Right atrium auricular region (tissue), 2 donors: ENCODE measurements at regions not wholly inside any gene's neighbourhood (a gene's known extent, or its start where the extent isn't known, plus 50 kb on each side); places are given as distances from the start of the nearest gene placed in this dataset.

ENCODE experiments used
- DNase-seq: peaks from one replicate; pipeline ENCODE4 v3.0.0-alpha.2; 2019; ENCODE audit warnings: low spot score
- H3K27ac ChIP-seq, 2 donors: fragments of 200-600 bp; sonication (generic); 1 replicate in 1 of 2; 2 replicates in 1 of 2; pipeline ENCODE4 v1.5.1; 2016 to 2019
- H3K27me3 ChIP-seq, 2 donors: fragments of 200-600 bp; sonication (generic); one replicate each; pipeline versions ENCODE4 v1.5.1 to v1.6.0; 2017 to 2019
- H3K36me3 ChIP-seq: fragments of 200-600 bp; sonication (generic); one replicate; pipeline ENCODE4 v1.5.1; 2016
- H3K4me1 ChIP-seq, 2 donors: fragments of 200-600 bp; sonication (generic); one replicate each; pipeline versions ENCODE4 v1.5.1 to v1.6.0; 2017 to 2019
- H3K4me3 ChIP-seq, 2 donors: fragments of 200-600 bp; sonication (generic); 1 replicate in 1 of 2; 2 replicates in 1 of 2; pipeline ENCODE4 v1.5.1; 2017 to 2019; ENCODE audit warnings: mild to moderate bottlenecking in 1 of 2, moderate library complexity in 1 of 2
- H3K9me3 ChIP-seq, 2 donors: fragments of 200-600 bp; sonication (generic); one replicate each; pipeline ENCODE4 v1.5.1; 2019
- CTCF ChIP-seq, 2 donors: fragments of 200-600 bp; sonication (generic); IDR thresholded peaks; one replicate each; pipeline ENCODE4 v1.5.1; 2019; ENCODE audit warnings: antibody characterized with exemption in 2 of 2

- H3K9me3 ChIP-seq = peaks cover 0 to 9% of the 10 kb centered on the region in 2 donors
- H3K36me3 ChIP-seq = no peaks in the 10 kb centered on the region
- no peak overlapping the region for H3K4me3 ChIP-seq
- no peak for TF ChIP-seq CTCF (IDR thresholded peaks at IDR 0.05)
- no peaks in the 10 kb centered on the region for H3K4me1 ChIP-seq
- H3K27ac ChIP-seq = no peak overlapping the region
- no peaks in the 10 kb centered on the region for H3K27me3 ChIP-seq
- no peak for DNase-seq
Observed at GRCh38 chr3:23659840-23660430, 145.8 kb upstream of the UBE2E1 start.

- no peaks in the 10 kb centered on the region for H3K9me3 ChIP-seq
- DNase-seq = no peak
- H3K27me3 ChIP-seq = no peaks in the 10 kb centered on the region
- no peaks in the 10 kb centered on the region for H3K4me1 ChIP-seq
- H3K4me3 ChIP-seq = no peak overlapping the region
- no peak for TF ChIP-seq CTCF (IDR thresholded peaks at IDR 0.05)
- H3K27ac ChIP-seq = no peak overlapping the region
- H3K36me3 ChIP-seq = no peaks in the 10 kb centered on the region
Observed at GRCh38 chr3:23662079-23662617, 143.6 kb upstream of the UBE2E1 start.

GRCh38 chr3:23663246-23663645 is 142.5 kb upstream of the UBE2E1 start:
- no peaks in the 10 kb centered on the region for H3K27me3 ChIP-seq
- no peak for DNase-seq
- no peaks in the 10 kb centered on the region for H3K4me1 ChIP-seq
- H3K27ac ChIP-seq = no peak overlapping the region
- H3K36me3 ChIP-seq = no peaks in the 10 kb centered on the region
- H3K9me3 ChIP-seq = no peaks in the 10 kb centered on the region
- no peak for TF ChIP-seq CTCF (IDR thresholded peaks at IDR 0.05)
- H3K4me3 ChIP-seq = no peak overlapping the region

- Histone ChIP-seq H3K27ac (no peak overlapping the region), H3K27me3 (no peaks in the 10 kb centered on the region), H3K4me3 (no peak overlapping the region), H3K36me3 (no peaks in the 10 kb centered on the region), H3K4me1 (no peaks in the 10 kb centered on the region), H3K9me3 (no peaks in the 10 kb centered on the region)
- TF ChIP-seq CTCF (IDR thresholded peaks at IDR 0.05) = no peak
- no peak for DNase-seq
Observed at GRCh38 chr3:23663661-23664186, 142.0 kb upstream of the UBE2E1 start.

DNA sequence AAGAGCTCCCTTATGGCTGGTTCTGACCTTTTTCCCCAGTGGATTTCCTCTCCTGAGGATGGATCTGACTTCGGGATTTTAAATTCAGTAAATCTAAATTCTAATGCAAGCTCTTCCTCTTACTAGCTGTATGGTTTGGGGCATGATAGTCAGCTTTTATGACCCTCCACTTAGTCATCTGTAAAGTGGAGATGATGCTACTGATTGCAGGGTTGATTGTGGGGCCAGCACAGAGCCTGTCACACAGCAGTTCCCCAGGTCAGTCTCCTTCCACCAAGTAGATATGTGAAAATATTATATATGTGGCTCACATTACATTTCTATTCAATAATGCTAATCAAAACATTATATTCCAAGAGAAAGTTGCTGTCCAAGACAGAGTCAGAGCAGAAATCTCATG is 141.3 kb upstream of the UBE2E1 start:
- Histone ChIP-seq H3K9me3 (no peaks in the 10 kb centered on the region), H3K4me1 (no peaks in the 10 kb centered on the region), H3K27me3 (no peaks in the 10 kb centered on the region), H3K36me3 (no peaks in the 10 kb centered on the region), H3K27ac (no peak overlapping the region), H3K4me3 (no peak overlapping the region)
- DNase-seq = no peak
- TF ChIP-seq CTCF (IDR thresholded peaks at IDR 0.05) = no peak

DNA sequence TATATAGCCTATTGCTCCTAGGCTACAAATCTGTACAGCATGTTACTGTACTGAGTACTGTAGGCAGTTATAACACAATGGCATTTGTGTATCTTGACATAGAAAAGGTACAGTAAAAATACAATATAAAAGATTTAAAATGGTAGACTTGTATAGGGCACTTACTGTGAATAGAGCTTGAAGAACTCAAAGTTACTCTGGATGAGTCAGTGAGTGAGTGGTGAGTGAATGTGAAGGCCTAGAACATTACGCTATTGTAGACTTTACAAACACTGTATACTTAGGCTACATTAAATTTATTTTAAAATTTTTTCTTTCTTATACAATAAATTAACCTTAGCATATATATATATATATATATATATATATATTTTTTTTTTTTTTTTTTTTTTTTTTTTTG is 140.0 kb upstream of the UBE2E1 start:
- Histone ChIP-seq H3K27ac (no peak overlapping the region), H3K36me3 (no peaks in the 10 kb centered on the region), H3K9me3 (no peaks in the 10 kb centered on the region), H3K4me1 (no peaks in the 10 kb centered on the region), H3K4me3 (no peak overlapping the region), H3K27me3 (no peaks in the 10 kb centered on the region)
- TF ChIP-seq CTCF (IDR thresholded peaks at IDR 0.05) = no peak
- no peak for DNase-seq
